Type B pancreatic cell (in vitro differentiated cells): ENCODE measurements at regions not wholly inside any gene's neighbourhood (a gene's known extent, or its start where the extent isn't known, plus 50 kb on each side); places are given as distances from the start of the nearest gene placed in this dataset.
A peak's percentile ranks its signal among the peaks of the same experiment; 100 is the strongest.

Experiments used
- DNase-seq: peaks from one replicate; pipeline ENCODE4 v3.0.0; 2021; ENCODE audit warnings: mixed read lengths; ENCODE audit not compliant: unreplicated experiment; ENCODE audit errors: extremely low spot score
- H3K27ac Mint-ChIP-seq: 2 replicates; pipeline ENCODE4 v1.8.0; 2021; ENCODE audit warnings: mild to moderate bottlenecking, mixed read lengths
- H3K27me3 Mint-ChIP-seq: 2 replicates; pipeline ENCODE4 v1.8.0; 2021; ENCODE audit warnings: mixed read lengths
- H3K36me3 Mint-ChIP-seq: 2 replicates; pipeline ENCODE4 v1.8.0; 2021; ENCODE audit warnings: mixed read lengths
- H3K4me1 Mint-ChIP-seq: one replicate; pipeline ENCODE4 v1.8.0; 2021; ENCODE audit warnings: mixed read lengths; ENCODE audit not compliant: unreplicated experiment
- H3K4me3 Mint-ChIP-seq: 2 replicates; pipeline ENCODE4 v1.8.0; 2021; ENCODE audit warnings: mild to moderate bottlenecking, mixed read lengths
- H3K9me3 Mint-ChIP-seq: 2 replicates; pipeline ENCODE4 v1.8.0; 2021; ENCODE audit warnings: mixed read lengths
- TF ChIP-seq, protein P1 (sequence below): fragments of 200-600 bp; sonication (generic); conservative IDR thresholded peaks from 2 replicates; pipeline ENCODE4 v1.5.0; 2021; ENCODE audit warnings: antibody characterized with exemption, mild to moderate bottlenecking

DNA sequence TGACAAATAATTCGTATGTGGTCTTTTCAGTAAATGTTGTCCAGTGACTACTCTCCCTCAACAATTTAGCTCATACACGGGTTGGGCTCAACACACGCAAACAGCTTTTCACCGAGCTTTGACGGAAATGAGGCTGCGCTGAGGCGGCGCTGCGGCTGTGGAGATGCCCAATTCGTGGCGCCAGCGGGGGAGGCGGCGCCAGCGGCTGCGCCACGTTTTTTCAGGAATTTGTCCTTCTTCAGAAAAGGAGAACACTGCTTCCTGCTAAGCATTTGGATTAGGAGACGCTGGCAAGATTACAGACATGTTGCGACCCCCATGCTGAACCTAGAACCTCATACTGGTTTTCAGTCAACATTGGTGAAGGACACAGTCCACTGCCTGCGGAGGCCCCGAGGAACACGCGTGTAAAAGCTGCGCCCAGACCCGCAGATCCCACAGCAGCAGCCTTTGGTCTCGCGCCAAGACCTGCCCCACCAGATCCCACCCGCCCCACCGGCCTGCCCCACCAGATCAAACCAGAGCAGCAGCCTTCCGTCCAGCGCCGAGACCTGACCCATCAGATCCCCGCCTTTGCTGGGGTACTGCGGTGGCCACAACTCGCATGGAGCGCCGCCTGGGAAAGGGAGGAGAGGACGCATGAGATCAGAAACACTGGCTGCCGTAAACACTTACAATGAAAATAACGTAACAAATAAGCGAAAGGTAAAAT lies 173.8 kb downstream of the TMEM18 start:
- H3K27ac Mint-ChIP-seq: no peak overlapping the region
- DNase-seq: peak; percentile 58
- H3K27me3 Mint-ChIP-seq: peaks cover 12% of the 10 kb centered on the region
- no peaks in the 10 kb centered on the region for H3K36me3 Mint-ChIP-seq
- no peaks in the 10 kb centered on the region for H3K9me3 Mint-ChIP-seq
- TF ChIP-seq, protein P1, sequence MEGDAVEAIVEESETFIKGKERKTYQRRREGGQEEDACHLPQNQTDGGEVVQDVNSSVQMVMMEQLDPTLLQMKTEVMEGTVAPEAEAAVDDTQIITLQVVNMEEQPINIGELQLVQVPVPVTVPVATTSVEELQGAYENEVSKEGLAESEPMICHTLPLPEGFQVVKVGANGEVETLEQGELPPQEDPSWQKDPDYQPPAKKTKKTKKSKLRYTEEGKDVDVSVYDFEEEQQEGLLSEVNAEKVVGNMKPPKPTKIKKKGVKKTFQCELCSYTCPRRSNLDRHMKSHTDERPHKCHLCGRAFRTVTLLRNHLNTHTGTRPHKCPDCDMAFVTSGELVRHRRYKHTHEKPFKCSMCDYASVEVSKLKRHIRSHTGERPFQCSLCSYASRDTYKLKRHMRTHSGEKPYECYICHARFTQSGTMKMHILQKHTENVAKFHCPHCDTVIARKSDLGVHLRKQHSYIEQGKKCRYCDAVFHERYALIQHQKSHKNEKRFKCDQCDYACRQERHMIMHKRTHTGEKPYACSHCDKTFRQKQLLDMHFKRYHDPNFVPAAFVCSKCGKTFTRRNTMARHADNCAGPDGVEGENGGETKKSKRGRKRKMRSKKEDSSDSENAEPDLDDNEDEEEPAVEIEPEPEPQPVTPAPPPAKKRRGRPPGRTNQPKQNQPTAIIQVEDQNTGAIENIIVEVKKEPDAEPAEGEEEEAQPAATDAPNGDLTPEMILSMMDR: no peak
- H3K4me1 Mint-ChIP-seq: peaks cover 17% of the 10 kb centered on the region
- no peak overlapping the region for H3K4me3 Mint-ChIP-seq

DNA sequence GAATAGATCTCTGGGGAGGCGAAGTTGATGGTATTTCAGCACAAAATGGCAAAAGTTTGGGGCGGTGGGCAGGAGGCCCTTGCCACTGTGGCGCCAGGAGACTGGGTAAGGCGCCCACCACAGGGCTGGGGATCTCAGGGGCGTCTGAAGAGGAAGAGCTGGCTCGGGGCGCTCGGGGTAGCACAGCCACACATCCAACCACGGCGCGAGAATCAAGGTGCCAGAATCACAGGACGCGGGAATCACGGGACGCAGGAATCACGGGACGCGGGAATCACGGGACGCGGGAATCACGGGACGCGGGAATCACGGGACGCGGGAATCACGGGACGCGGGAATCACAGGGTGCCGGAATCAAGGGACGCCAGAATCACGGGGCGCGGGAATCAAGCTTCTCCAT lies 174.4 kb downstream of the TMEM18 start:
- H3K36me3 Mint-ChIP-seq: no peaks in the 10 kb centered on the region
- H3K27ac Mint-ChIP-seq: no peak overlapping the region
- DNase-seq: peak; percentile 60
- peaks cover 19% of the 10 kb centered on the region for H3K4me1 Mint-ChIP-seq
- no peaks in the 10 kb centered on the region for H3K9me3 Mint-ChIP-seq
- H3K4me3 Mint-ChIP-seq: no peak overlapping the region
- peaks cover 12% of the 10 kb centered on the region for H3K27me3 Mint-ChIP-seq
- TF ChIP-seq, protein P1: no peak

DNA sequence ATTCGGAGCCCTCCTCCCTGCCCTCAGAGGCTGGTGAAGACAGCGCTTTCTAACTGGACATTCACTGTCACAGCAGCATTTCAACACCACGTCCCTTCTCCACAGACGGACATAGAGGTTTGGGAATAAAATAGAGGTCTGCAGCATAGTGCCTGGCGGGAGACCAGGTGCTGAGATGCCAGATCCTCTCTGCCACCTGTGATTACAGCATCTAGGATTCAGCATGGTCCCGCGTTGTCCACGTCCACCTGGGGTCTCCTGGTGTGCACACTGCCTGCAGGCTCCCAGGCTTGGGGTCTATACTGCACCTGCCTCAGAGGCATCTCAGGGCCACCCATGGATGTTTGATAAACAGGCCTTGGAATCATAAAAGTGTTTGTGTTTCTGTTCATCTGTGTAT lies 175.5 kb downstream of the TMEM18 start:
- Mint-ChIP-seq H3K4me3 (no peak overlapping the region), H3K4me1 (peaks cover 27% of the 10 kb centered on the region), H3K36me3 (no peaks in the 10 kb centered on the region), H3K9me3 (no peaks in the 10 kb centered on the region), H3K27ac (no peak overlapping the region), H3K27me3 (peaks cover 12% of the 10 kb centered on the region)
- DNase-seq: peak; percentile 44
- TF ChIP-seq, protein P1: no peak

DNA sequence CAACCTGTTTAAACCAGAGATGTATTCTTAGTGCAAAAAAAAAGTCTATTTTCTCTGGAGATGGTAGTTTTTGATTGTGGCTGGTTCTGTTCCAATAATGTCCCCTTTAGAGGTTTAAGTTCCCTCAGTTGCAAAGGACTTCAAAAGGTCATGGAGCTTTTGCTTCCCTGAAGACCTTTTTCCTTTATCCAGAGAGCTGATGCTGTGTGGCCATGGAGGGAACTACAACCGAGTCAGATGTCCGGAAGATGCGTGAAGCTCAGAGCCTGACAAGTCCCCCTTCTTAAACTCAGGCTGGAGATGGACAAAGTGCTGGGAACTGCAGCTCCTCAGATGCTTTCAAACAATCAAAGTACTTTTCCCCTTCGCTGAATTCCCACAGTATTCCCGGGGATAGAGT lies 176.1 kb downstream of the TMEM18 start:
- TF ChIP-seq, protein P1: peak; percentile 67
- Mint-ChIP-seq H3K4me1 (peaks cover 21% of the 10 kb centered on the region), H3K36me3 (no peaks in the 10 kb centered on the region), H3K9me3 (no peaks in the 10 kb centered on the region), H3K27me3 (peaks cover 12% of the 10 kb centered on the region), H3K4me3 (no peak overlapping the region), H3K27ac (no peak overlapping the region)
- DNase-seq: no peak

DNA sequence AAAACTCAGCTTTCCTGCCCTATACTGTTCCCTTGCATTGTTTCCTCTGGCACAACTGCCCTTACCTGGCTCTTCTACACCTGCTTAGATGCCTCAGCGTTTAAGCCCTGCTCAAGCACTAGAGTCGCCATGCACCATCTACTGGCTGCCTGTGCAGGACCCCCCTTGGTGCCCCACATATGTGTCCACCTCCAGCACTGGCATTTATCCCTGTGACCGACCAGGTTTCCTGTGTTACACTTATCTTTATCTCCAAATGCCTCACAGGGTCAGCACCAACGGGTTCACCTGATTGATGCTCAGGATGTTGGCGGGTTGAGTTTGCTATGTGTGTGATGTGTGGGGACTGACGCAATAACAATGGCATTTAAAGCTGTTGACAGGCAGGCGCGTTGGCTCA lies 177.5 kb downstream of the TMEM18 start:
- no peak overlapping the region for H3K4me3 Mint-ChIP-seq
- H3K27ac Mint-ChIP-seq: no peak overlapping the region
- no peaks in the 10 kb centered on the region for H3K9me3 Mint-ChIP-seq
- H3K4me1 Mint-ChIP-seq: peaks cover 18% of the 10 kb centered on the region
- TF ChIP-seq, protein P1: no peak
- H3K27me3 Mint-ChIP-seq: peaks cover 9% of the 10 kb centered on the region
- H3K36me3 Mint-ChIP-seq: no peaks in the 10 kb centered on the region
- peak; percentile 51 for DNase-seq
